ENCODE measurements at regions not wholly inside any gene's neighbourhood (a gene's known extent, or its start where the extent isn't known, plus 50 kb on each side); places are given as distances from the start of the nearest gene placed in this dataset.

GRCh38 chr10:124300735-124301134 is 118.0 kb downstream of the OAT start:
- no peak overlapping the region for H3K4me3 ChIP-seq (ENCODE audit: low read depth, low read length)
- ChIA-PET CTCF (no interaction called here), POLR2A (no interaction called here)
- H3K27me3 ChIP-seq (ENCODE audit: control insufficient read depth, insufficient read depth, low read length): no peaks in the 10 kb centered on the region
- H3K27ac ChIP-seq (ENCODE audit: low read depth, low read length): no peak overlapping the region
- TF ChIP-seq CTCF (IDR thresholded peaks at IDR 0.05; ENCODE audit: low read depth, low read length): no peak
- H3K9me3 ChIP-seq (ENCODE audit: control insufficient read depth, insufficient read depth, low read length): peaks cover 38% of the 10 kb centered on the region
- no peak for DNase-seq (ENCODE audit: low read depth, low spot score)

GRCh38 chr10:124300224-124300623 is 118.5 kb downstream of the OAT start:
- Histone ChIP-seq H3K27me3 (ENCODE audit: control insufficient read depth, insufficient read depth, low read length) (no peaks in the 10 kb centered on the region), H3K9me3 (ENCODE audit: control insufficient read depth, insufficient read depth, low read length) (peaks cover 38% of the 10 kb centered on the region), H3K27ac (ENCODE audit: low read depth, low read length) (no peak overlapping the region), H3K4me3 (ENCODE audit: low read depth, low read length) (no peak overlapping the region)
- no peak for TF ChIP-seq CTCF (IDR thresholded peaks at IDR 0.05; ENCODE audit: low read depth, low read length)
- CTCF ChIA-PET: no interaction called here
- POLR2A ChIA-PET: no interaction called here
- no peak for DNase-seq (ENCODE audit: low read depth, low spot score)

GRCh38 chr10:124299696-124300095 is 119.0 kb downstream of the OAT start:
- no peaks in the 10 kb centered on the region for H3K27me3 ChIP-seq (ENCODE audit: control insufficient read depth, insufficient read depth, low read length)
- ChIA-PET CTCF (no interaction called here), POLR2A (no interaction called here)
- H3K4me3 ChIP-seq (ENCODE audit: low read depth, low read length): no peak overlapping the region
- H3K9me3 ChIP-seq (ENCODE audit: control insufficient read depth, insufficient read depth, low read length): peaks cover 38% of the 10 kb centered on the region
- H3K27ac ChIP-seq (ENCODE audit: low read depth, low read length): no peak overlapping the region
- no peak for TF ChIP-seq CTCF (IDR thresholded peaks at IDR 0.05; ENCODE audit: low read depth, low read length)
- no peak for DNase-seq (ENCODE audit: low read depth, low spot score)

- Histone ChIP-seq H3K27me3 (ENCODE audit: control insufficient read depth, insufficient read depth, low read length) (no peaks in the 10 kb centered on the region), H3K9me3 (ENCODE audit: control insufficient read depth, insufficient read depth, low read length) (peaks cover 38% of the 10 kb centered on the region), H3K4me3 (ENCODE audit: low read depth, low read length) (no peak overlapping the region), H3K27ac (ENCODE audit: low read depth, low read length) (no peak overlapping the region)
- ChIA-PET CTCF (no interaction called here), POLR2A (no interaction called here)
- no peak for DNase-seq (ENCODE audit: low read depth, low spot score)
- no peak for TF ChIP-seq CTCF (IDR thresholded peaks at IDR 0.05; ENCODE audit: low read depth, low read length)
These were observed 119.8 kb downstream of the OAT start for GRCh38 chr10:124298891-124299290.

GRCh38 chr10:124296813-124297788 is 121.6 kb downstream of the OAT start:
- no peak for TF ChIP-seq CTCF (IDR thresholded peaks at IDR 0.05; ENCODE audit: low read depth, low read length)
- ChIA-PET CTCF (interaction anchor here (2.5 kb wide), 1 partner anchor 92 kb away, joined by 11 read pairs; no protein-coding TSS in a partner anchor), POLR2A (no interaction called here)
- Histone ChIP-seq H3K9me3 (ENCODE audit: control insufficient read depth, insufficient read depth, low read length) (peaks cover 36% of the 10 kb centered on the region), H3K27me3 (ENCODE audit: control insufficient read depth, insufficient read depth, low read length) (no peaks in the 10 kb centered on the region), H3K4me3 (ENCODE audit: low read depth, low read length) (no peak overlapping the region), H3K27ac (ENCODE audit: low read depth, low read length) (no peak overlapping the region)
- no peak for DNase-seq (ENCODE audit: low read depth, low spot score)
